ENCODE measurements at regions not wholly inside any gene's neighbourhood (a gene's known extent, or its start where the extent isn't known, plus 50 kb on each side); places are given as distances from the start of the nearest gene placed in this dataset.

GRCh38 chr10:3865565-3865964 is 80.6 kb upstream of the KLF6 start:
- no peak for TF ChIP-seq CTCF (IDR thresholded peaks at IDR 0.05)
- Histone ChIP-seq H3K9me3 (no peaks in the 10 kb centered on the region), H3K4me1 (ENCODE audit: control insufficient read depth in 1 of 2, insufficient read depth in 1 of 2, low read depth in 1 of 2, low read length in 1 of 2) (no peaks in the 10 kb centered on the region), H3K27ac (no peak overlapping the region), H3K4me3 (ENCODE audit: low read depth in 1 of 2, low read length in 1 of 2) (no peak overlapping the region), H3K27me3 (no peaks in the 10 kb centered on the region), H3K36me3 (no peaks in the 10 kb centered on the region)

GRCh38 chr10:3861795-3862194 is 76.8 kb upstream of the KLF6 start:
- TF ChIP-seq CTCF (IDR thresholded peaks at IDR 0.05), result no peak
- no peak overlapping the region for H3K27ac ChIP-seq
- H3K27me3 ChIP-seq, result no peaks in the 10 kb centered on the region
- no peaks in the 10 kb centered on the region for H3K4me1 ChIP-seq (ENCODE audit: control insufficient read depth in 1 of 2, insufficient read depth in 1 of 2, low read depth in 1 of 2, low read length in 1 of 2)
- no peaks in the 10 kb centered on the region for H3K9me3 ChIP-seq
- no peak overlapping the region for H3K4me3 ChIP-seq (ENCODE audit: low read depth in 1 of 2, low read length in 1 of 2)
- no peaks in the 10 kb centered on the region for H3K36me3 ChIP-seq

- Histone ChIP-seq H3K4me3 (ENCODE audit: low read depth in 1 of 2, low read length in 1 of 2) (no peak overlapping the region), H3K27me3 (no peaks in the 10 kb centered on the region), H3K9me3 (no peaks in the 10 kb centered on the region), H3K36me3 (no peaks in the 10 kb centered on the region), H3K27ac (no peak overlapping the region), H3K4me1 (ENCODE audit: control insufficient read depth in 1 of 2, insufficient read depth in 1 of 2, low read depth in 1 of 2, low read length in 1 of 2) (peaks cover 0 to under 1% of the 10 kb centered on the region in 2 experiments)
- TF ChIP-seq CTCF (IDR thresholded peaks at IDR 0.05), result no peak
Measured at GRCh38 chr10:3858051-3858845, 73.2 kb upstream of the KLF6 start.

- no peak for TF ChIP-seq CTCF (IDR thresholded peaks at IDR 0.05)
- Histone ChIP-seq H3K27me3 (no peaks in the 10 kb centered on the region), H3K9me3 (no peaks in the 10 kb centered on the region), H3K36me3 (no peaks in the 10 kb centered on the region), H3K4me1 (ENCODE audit: control insufficient read depth in 1 of 2, insufficient read depth in 1 of 2, low read depth in 1 of 2, low read length in 1 of 2) (peaks cover 9% of the 10 kb centered on the region in 2 experiments), H3K4me3 (ENCODE audit: low read depth in 1 of 2, low read length in 1 of 2) (no peak overlapping the region), H3K27ac (no peak overlapping the region)
Measured at GRCh38 chr10:3857318-3857717, 72.3 kb upstream of the KLF6 start.

- Histone ChIP-seq H3K27me3 (no peaks in the 10 kb centered on the region), H3K4me1 (ENCODE audit: control insufficient read depth in 1 of 2, insufficient read depth in 1 of 2, low read depth in 1 of 2, low read length in 1 of 2) (peaks cover 16 to 17% of the 10 kb centered on the region in 2 experiments), H3K9me3 (no peaks in the 10 kb centered on the region), H3K36me3 (no peaks in the 10 kb centered on the region), H3K4me3 (ENCODE audit: low read depth in 1 of 2, low read length in 1 of 2) (no peak overlapping the region), H3K27ac (no peak overlapping the region)
- no peak for TF ChIP-seq CTCF (IDR thresholded peaks at IDR 0.05)
Measured at GRCh38 chr10:3856593-3856992, 71.6 kb upstream of the KLF6 start.

Data from neutrophil (primary cell).